ENCODE measurements at regions not wholly inside any gene's neighbourhood (a gene's known extent, or its start where the extent isn't known, plus 50 kb on each side); places are given as distances from the start of the nearest gene placed in this dataset.

DNA sequence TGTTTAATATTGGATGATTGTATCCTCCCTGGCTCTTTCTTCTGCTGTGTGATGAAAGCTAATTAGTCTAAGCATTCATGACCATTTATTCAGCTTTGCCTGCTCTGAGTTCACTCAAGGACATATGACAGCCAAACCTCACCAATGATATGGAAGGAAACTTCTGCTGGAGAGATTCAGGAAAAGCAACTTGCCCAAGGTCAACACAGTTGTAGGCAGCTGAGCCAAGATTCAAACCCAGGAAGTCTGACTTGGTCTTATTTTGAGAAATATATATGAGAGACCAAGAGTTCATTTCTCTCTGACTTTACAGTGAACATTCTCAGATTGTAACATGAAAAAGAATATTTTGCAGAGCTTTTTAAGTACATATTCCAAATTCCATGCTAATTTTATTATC lies 1588.5 kb upstream of the PIK3C3 start:
- TF ChIP-seq, protein P1, sequence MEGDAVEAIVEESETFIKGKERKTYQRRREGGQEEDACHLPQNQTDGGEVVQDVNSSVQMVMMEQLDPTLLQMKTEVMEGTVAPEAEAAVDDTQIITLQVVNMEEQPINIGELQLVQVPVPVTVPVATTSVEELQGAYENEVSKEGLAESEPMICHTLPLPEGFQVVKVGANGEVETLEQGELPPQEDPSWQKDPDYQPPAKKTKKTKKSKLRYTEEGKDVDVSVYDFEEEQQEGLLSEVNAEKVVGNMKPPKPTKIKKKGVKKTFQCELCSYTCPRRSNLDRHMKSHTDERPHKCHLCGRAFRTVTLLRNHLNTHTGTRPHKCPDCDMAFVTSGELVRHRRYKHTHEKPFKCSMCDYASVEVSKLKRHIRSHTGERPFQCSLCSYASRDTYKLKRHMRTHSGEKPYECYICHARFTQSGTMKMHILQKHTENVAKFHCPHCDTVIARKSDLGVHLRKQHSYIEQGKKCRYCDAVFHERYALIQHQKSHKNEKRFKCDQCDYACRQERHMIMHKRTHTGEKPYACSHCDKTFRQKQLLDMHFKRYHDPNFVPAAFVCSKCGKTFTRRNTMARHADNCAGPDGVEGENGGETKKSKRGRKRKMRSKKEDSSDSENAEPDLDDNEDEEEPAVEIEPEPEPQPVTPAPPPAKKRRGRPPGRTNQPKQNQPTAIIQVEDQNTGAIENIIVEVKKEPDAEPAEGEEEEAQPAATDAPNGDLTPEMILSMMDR (IDR thresholded peaks at IDR 0.05): no peak
- TF ChIP-seq POLR2A (IDR thresholded peaks at IDR 0.05): no peak

Data from testis (tissue), 2 donors.